Ascending aorta (tissue), 2 donors: ENCODE measurements at regions not wholly inside any gene's neighbourhood (a gene's known extent, or its start where the extent isn't known, plus 50 kb on each side); places are given as distances from the start of the nearest gene placed in this dataset.

ENCODE experiments used
- DNase-seq, 2 donors: peaks; one replicate each; pipeline ENCODE4 v3.0.0-alpha.2; 2019; ENCODE audit warnings: low spot score in 2 of 2
- H3K27ac ChIP-seq, 2 donors: fragments of 200-600 bp; sonication (generic); one replicate each; pipeline ENCODE4 v1.5.1; 2016 to 2017; ENCODE audit warnings: mild to moderate bottlenecking in 1 of 2
- H3K27me3 ChIP-seq: fragments of 200-600 bp; sonication (generic); one replicate; pipeline ENCODE4 v1.5.1; 2017
- H3K36me3 ChIP-seq, 2 donors: fragments of 200-600 bp; sonication (generic); one replicate each; pipeline ENCODE4 v1.5.1; 2016
- H3K4me1 ChIP-seq, 2 donors: fragments of 200-600 bp; sonication (generic); one replicate each; pipeline ENCODE4 v1.5.1; 2016 to 2017; ENCODE audit warnings: mild to moderate bottlenecking in 1 of 2
- H3K4me3 ChIP-seq, 2 donors: fragments of 200-600 bp; sonication (generic); one replicate each; pipeline ENCODE4 v1.5.1; 2016 to 2017; ENCODE audit warnings: mild to moderate bottlenecking in 1 of 2
- H3K9me3 ChIP-seq, 2 donors: fragments of 200-600 bp; sonication (generic); one replicate each; pipeline ENCODE4 v1.5.1; 2016
- intact Hi-C: fragments of 100-400 bp; cut with DNase I; formaldehyde crosslinking; loops from one replicate; pipeline ENCODE4 v1.15.1; 2023
- TF ChIP-seq, protein P1 (sequence below), 3 experiments: fragments of 200-600 bp in 2 of 3; fragments of 450-650 bp in 1 of 3; sonication (generic) in 2 of 3; IDR thresholded peaks; one replicate each; pipeline ENCODE4 v1.5.1; 2016 to 2019; ENCODE audit warnings: antibody characterized with exemption in 3 of 3, mild to moderate bottlenecking in 1 of 3, moderate library complexity in 1 of 3

DNA sequence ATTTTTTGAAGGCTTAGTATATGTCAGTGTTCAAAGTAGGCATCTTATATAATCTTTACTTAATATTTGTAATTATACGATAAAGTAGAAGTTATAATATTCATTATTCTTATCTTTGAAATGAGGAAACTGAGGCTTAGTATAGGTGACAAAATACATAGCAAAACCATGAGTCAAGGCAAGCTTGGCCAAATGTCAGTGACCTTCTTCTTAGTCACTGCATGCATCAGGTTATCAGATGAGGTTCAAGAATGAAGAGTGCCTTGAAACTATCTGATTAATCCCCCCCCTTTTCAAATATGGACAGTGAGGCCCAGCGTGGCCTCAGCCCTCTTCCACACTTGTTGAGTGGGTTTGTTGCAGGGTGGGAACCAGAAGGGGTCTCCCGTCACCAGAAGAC, 59.3 kb downstream of the PMAIP1 start:
- Histone ChIP-seq H3K9me3 (no peaks in the 10 kb centered on the region), H3K36me3 (no peaks in the 10 kb centered on the region), H3K27me3 (no peaks in the 10 kb centered on the region), H3K4me3 (no peak overlapping the region), H3K27ac (no peak overlapping the region), H3K4me1 (no peaks in the 10 kb centered on the region)
- intact Hi-C loops, result no loop called here
- no peak for DNase-seq
- TF ChIP-seq, protein P1, sequence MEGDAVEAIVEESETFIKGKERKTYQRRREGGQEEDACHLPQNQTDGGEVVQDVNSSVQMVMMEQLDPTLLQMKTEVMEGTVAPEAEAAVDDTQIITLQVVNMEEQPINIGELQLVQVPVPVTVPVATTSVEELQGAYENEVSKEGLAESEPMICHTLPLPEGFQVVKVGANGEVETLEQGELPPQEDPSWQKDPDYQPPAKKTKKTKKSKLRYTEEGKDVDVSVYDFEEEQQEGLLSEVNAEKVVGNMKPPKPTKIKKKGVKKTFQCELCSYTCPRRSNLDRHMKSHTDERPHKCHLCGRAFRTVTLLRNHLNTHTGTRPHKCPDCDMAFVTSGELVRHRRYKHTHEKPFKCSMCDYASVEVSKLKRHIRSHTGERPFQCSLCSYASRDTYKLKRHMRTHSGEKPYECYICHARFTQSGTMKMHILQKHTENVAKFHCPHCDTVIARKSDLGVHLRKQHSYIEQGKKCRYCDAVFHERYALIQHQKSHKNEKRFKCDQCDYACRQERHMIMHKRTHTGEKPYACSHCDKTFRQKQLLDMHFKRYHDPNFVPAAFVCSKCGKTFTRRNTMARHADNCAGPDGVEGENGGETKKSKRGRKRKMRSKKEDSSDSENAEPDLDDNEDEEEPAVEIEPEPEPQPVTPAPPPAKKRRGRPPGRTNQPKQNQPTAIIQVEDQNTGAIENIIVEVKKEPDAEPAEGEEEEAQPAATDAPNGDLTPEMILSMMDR (IDR thresholded peaks at IDR 0.05), result no peak

DNA sequence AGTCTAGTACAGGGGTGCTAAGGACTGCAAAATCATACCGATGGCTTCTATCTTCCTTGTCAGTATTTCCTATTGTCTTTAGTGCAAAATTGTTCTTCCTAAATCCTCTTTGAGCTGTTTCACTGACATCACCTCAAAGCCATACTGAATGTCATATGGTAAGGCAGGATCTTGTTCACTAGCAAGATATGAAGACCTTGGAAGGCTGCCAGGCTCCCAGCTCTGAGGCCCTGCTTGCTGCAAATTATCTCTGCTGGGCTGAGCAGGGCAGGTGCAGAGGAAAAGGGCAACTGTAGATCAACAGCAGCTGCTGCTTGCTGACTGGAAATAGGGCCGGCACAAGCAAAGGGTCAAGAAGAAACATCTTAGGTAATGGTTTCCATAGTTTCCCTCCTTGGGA, 58.2 kb downstream of the PMAIP1 start:
- Histone ChIP-seq H3K4me1 (no peaks in the 10 kb centered on the region), H3K4me3 (no peak overlapping the region), H3K27me3 (no peaks in the 10 kb centered on the region), H3K9me3 (no peaks in the 10 kb centered on the region), H3K36me3 (no peaks in the 10 kb centered on the region), H3K27ac (no peak overlapping the region)
- intact Hi-C loops, result no loop called here
- no peak for DNase-seq
- TF ChIP-seq, protein P1 (IDR thresholded peaks at IDR 0.05), result no peak

DNA sequence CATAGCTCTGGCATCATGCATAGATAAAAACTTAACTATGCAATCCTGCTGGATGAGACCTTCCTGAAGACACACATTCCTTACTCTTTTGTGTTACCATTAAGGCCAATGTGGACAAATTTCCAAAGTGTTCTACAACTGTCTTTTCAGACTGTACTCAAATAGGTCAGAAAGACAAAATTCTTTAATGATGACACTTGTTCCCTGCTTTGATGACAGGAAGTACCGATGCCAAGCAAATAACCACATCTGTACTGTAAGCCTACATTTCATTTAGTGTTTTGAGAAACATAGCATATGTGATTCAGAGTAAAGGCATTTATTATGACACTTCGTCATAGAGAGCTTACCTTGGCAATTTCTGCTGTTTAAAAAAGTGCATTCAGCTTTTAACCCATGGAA, 55.0 kb downstream of the PMAIP1 start:
- intact Hi-C loops, result no loop called here
- no peak overlapping the region for H3K4me3 ChIP-seq

DNA sequence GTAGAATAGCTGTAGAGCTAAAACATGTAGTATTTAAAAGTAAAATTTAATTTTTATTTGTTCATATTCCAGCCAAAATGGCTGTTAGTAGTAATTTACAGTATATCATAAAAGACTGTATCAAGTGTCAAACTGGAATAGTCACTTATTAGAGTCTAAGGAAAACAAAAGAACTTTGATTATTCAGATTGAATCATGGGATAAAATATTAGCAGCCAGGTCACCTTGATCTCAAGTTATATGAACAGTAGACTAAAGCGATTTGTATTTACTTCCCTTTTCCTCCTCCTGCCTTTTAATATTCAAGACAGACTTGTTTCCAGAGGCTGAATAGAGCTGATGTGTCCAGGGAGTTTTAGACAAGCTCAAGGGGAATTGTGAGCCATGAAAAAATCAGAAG, 54.4 kb downstream of the PMAIP1 start:
- no peaks in the 10 kb centered on the region for H3K27me3 ChIP-seq
- TF ChIP-seq, protein P1 (IDR thresholded peaks at IDR 0.05), result no peak
- no peak overlapping the region for H3K27ac ChIP-seq
- no peaks in the 10 kb centered on the region for H3K36me3 ChIP-seq
- no peaks in the 10 kb centered on the region for H3K9me3 ChIP-seq
- H3K4me1 ChIP-seq, result no peaks in the 10 kb centered on the region
- no peak for DNase-seq
- H3K4me3 ChIP-seq, result no peak overlapping the region
- intact Hi-C loops, result no loop called here

More for the DNA sequence above, 55.0 kb downstream of the PMAIP1 start:
- Histone ChIP-seq H3K27me3 (no peaks in the 10 kb centered on the region), H3K9me3 (no peaks in the 10 kb centered on the region), H3K27ac (no peak overlapping the region), H3K36me3 (no peaks in the 10 kb centered on the region), H3K4me1 (no peaks in the 10 kb centered on the region)
- TF ChIP-seq, protein P1 (IDR thresholded peaks at IDR 0.05), result no peak
- no peak for DNase-seq
